ENCODE measurements at regions not wholly inside any gene's neighbourhood (a gene's known extent, or its start where the extent isn't known, plus 50 kb on each side); places are given as distances from the start of the nearest gene placed in this dataset.

- Histone ChIP-seq H3K9me3 (ENCODE audit: insufficient read depth, low read length) (no peaks in the 10 kb centered on the region), H3K27me3 (ENCODE audit: low read depth, low read length) (no peaks in the 10 kb centered on the region), H3K9ac (ENCODE audit: low read length) (no peak overlapping the region), H3K79me2 (ENCODE audit: low read length) (no peaks in the 10 kb centered on the region), H3K27ac (ENCODE audit: low read length) (no peak overlapping the region), H3K4me2 (ENCODE audit: low read length) (no peak overlapping the region), H3K4me1 (ENCODE audit: low read length) (no peaks in the 10 kb centered on the region), H4K20me1 (ENCODE audit: insufficient read depth, low read length) (no peaks in the 10 kb centered on the region), H3K4me3 (ENCODE audit: low read length) (no peak overlapping the region), H2AFZ (ENCODE audit: low read depth, low read length) (no peak overlapping the region), H3K36me3 (replicated peaks; ENCODE audit: low read depth, low read length) (no peaks in the 10 kb centered on the region)
- TF ChIP-seq EZH2phosphoT487 (IDR thresholded peaks at IDR 0.05; ENCODE audit: low read depth) = no peak
- no peak for TF ChIP-seq CTCF (IDR thresholded peaks at IDR 0.05; ENCODE audit: low read depth, low read length)
Measured at GRCh38 chr11:95671768-95672167, 117.8 kb downstream of the FAM76B start.

GRCh38 chr11:95668131-95668530 is 121.5 kb downstream of the FAM76B start:
- Histone ChIP-seq H3K4me1 (ENCODE audit: low read length) (no peaks in the 10 kb centered on the region), H3K9me3 (ENCODE audit: insufficient read depth, low read length) (no peaks in the 10 kb centered on the region), H3K9ac (ENCODE audit: low read length) (no peak overlapping the region), H3K27ac (ENCODE audit: low read length) (no peak overlapping the region), H2AFZ (ENCODE audit: low read depth, low read length) (no peak overlapping the region), H4K20me1 (ENCODE audit: insufficient read depth, low read length) (no peaks in the 10 kb centered on the region), H3K36me3 (replicated peaks; ENCODE audit: low read depth, low read length) (no peaks in the 10 kb centered on the region), H3K4me2 (ENCODE audit: low read length) (no peak overlapping the region), H3K27me3 (ENCODE audit: low read depth, low read length) (no peaks in the 10 kb centered on the region), H3K79me2 (ENCODE audit: low read length) (no peaks in the 10 kb centered on the region), H3K4me3 (ENCODE audit: low read length) (no peak overlapping the region)
- TF ChIP-seq EZH2phosphoT487 (IDR thresholded peaks at IDR 0.05; ENCODE audit: low read depth) = no peak
- TF ChIP-seq CTCF (IDR thresholded peaks at IDR 0.05; ENCODE audit: low read depth, low read length) = no peak

- Histone ChIP-seq H3K9ac (ENCODE audit: low read length) (no peak overlapping the region), H4K20me1 (ENCODE audit: insufficient read depth, low read length) (no peaks in the 10 kb centered on the region), H3K9me3 (ENCODE audit: insufficient read depth, low read length) (no peaks in the 10 kb centered on the region), H3K36me3 (replicated peaks; ENCODE audit: low read depth, low read length) (no peaks in the 10 kb centered on the region), H3K4me1 (ENCODE audit: low read length) (peaks cover 12% of the 10 kb centered on the region), H3K4me2 (ENCODE audit: low read length) (0 out of 2 replicates have a peak overlapping the region, but pooled peaks have one; percentile 3), H3K4me3 (ENCODE audit: low read length) (no peak overlapping the region), H2AFZ (ENCODE audit: low read depth, low read length) (no peak overlapping the region), H3K27ac (ENCODE audit: low read length) (no peak overlapping the region), H3K79me2 (ENCODE audit: low read length) (no peaks in the 10 kb centered on the region), H3K27me3 (ENCODE audit: low read depth, low read length) (no peaks in the 10 kb centered on the region)
- TF ChIP-seq EZH2phosphoT487 (IDR thresholded peaks at IDR 0.05; ENCODE audit: low read depth) = no peak
- TF ChIP-seq CTCF (IDR thresholded peaks at IDR 0.05; ENCODE audit: low read depth, low read length) = no peak
Measured at GRCh38 chr11:95661162-95661561, 128.4 kb downstream of the FAM76B start.

GRCh38 chr11:95660038-95660437 is 129.5 kb downstream of the FAM76B start:
- H3K79me2 ChIP-seq (ENCODE audit: low read length) = no peaks in the 10 kb centered on the region
- no peak overlapping the region for H3K4me3 ChIP-seq (ENCODE audit: low read length)
- H3K9me3 ChIP-seq (ENCODE audit: insufficient read depth, low read length) = no peaks in the 10 kb centered on the region
- H3K36me3 ChIP-seq (replicated peaks; ENCODE audit: low read depth, low read length) = no peaks in the 10 kb centered on the region
- no peak overlapping the region for H3K27ac ChIP-seq (ENCODE audit: low read length)
- H3K9ac ChIP-seq (ENCODE audit: low read length) = no peak overlapping the region
- no peak for TF ChIP-seq EZH2phosphoT487 (IDR thresholded peaks at IDR 0.05; ENCODE audit: low read depth)
- no peak for TF ChIP-seq CTCF (IDR thresholded peaks at IDR 0.05; ENCODE audit: low read depth, low read length)
- no peaks in the 10 kb centered on the region for H3K27me3 ChIP-seq (ENCODE audit: low read depth, low read length)
- no peaks in the 10 kb centered on the region for H4K20me1 ChIP-seq (ENCODE audit: insufficient read depth, low read length)
- H2AFZ ChIP-seq (ENCODE audit: low read depth, low read length) = no peak overlapping the region
- no peak overlapping the region for H3K4me2 ChIP-seq (ENCODE audit: low read length)
- peaks cover 12% of the 10 kb centered on the region for H3K4me1 ChIP-seq (ENCODE audit: low read length)

All from OCI-LY3 (cell line).